Muscle of leg (tissue), 3 donors: ENCODE measurements at regions not wholly inside any gene's neighbourhood (a gene's known extent, or its start where the extent isn't known, plus 50 kb on each side); places are given as distances from the start of the nearest gene placed in this dataset.
A peak's percentile ranks its signal among the peaks of the same experiment; 100 is the strongest.

Source experiments
- DNase-seq: peaks from one replicate; pipeline ENCODE4 v3.0.0; 2013
- H3K27ac ChIP-seq: one replicate; pipeline ENCODE4 v1.5.1; 2013; ENCODE audit warnings: mild to moderate bottlenecking, low read length, control low read depth
- H3K27me3 ChIP-seq: one replicate; pipeline ENCODE4 v1.6.1; 2013; ENCODE audit warnings: low read length; ENCODE audit not compliant: control insufficient read depth, insufficient read depth
- H3K36me3 ChIP-seq: one replicate; pipeline ENCODE4 v1.6.1; 2013; ENCODE audit warnings: low read length; ENCODE audit not compliant: control insufficient read depth, insufficient read depth
- H3K4me1 ChIP-seq: one replicate; pipeline ENCODE4 v1.6.1; 2013; ENCODE audit warnings: low read length; ENCODE audit not compliant: control insufficient read depth, insufficient read depth
- H3K4me3 ChIP-seq: one replicate; pipeline ENCODE4 v1.5.1; 2013; ENCODE audit warnings: low read length, control low read depth
- H3K9me3 ChIP-seq: replicated peaks from 2 replicates; pipeline ENCODE4 v1.6.1; 2013; ENCODE audit warnings: low read depth, low read length; ENCODE audit not compliant: control insufficient read depth
- WGBS: methylation state at CpG from one replicate; pipeline ENCODE4 v1.1.5; 2013; ENCODE audit warnings: missing lambda C conversion rate; ENCODE audit not compliant: insufficient coverage; 5-methylcytosine and 5-hydroxymethylcytosine counted together

DNA sequence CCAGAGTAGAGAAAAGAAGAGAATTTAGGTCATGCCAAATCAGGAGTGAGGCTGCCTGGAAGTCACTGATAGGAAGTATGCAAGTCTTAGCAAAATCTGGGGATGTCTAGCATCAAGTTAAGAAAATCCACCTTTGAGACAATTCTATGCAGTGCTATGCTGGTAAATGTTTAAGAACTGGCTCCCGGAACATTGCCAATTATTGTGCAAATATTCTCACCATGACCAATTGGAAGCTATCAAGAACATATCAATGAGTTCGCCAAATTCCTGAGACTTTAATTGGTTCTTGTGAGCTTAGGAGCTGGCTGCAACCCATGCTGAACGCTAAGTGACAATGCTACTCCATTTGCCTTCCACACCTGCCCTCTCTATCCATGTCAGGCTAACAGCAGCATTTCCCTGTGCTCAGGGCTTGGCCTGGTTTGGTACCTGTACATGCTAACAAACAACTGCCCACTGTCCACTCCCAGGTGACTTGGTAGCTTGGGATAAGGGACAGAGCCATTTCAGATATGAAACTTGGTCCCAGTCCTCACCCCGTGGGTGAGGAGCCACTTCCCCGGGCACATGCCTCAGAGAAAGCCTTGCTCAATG, 172.9 kb upstream of the KLHL29 start:
- no peak for DNase-seq
- Histone ChIP-seq H3K27me3 (no peaks in the 10 kb centered on the region), H3K36me3 (no peaks in the 10 kb centered on the region), H3K9me3 (no peaks in the 10 kb centered on the region), H3K27ac (no peak overlapping the region), H3K4me3 (no peak overlapping the region), H3K4me1 (no peaks in the 10 kb centered on the region)
- WGBS: 79% methylated on average over 4 of the region's 5 CpGs

DNA sequence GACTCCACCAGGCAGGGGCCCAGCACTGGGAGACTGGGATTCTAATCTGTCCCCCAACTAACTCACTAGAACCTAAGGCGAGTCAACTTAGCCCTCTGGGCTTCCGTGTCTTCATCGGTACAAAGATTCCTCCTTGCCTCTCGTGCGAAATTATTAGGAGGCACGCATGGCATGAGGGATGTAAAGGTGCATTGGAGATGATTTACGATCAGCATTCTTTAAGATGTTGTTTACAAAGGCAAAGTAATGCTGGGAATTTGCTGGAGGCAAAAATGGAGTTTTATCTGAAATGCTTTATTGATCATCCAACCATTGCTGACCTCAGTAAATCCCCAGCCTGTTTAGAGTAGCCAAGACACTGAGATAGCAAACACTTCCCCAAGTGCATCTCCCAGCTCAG, 171.8 kb upstream of the KLHL29 start:
- Histone ChIP-seq H3K27ac (no peak overlapping the region), H3K9me3 (no peaks in the 10 kb centered on the region), H3K27me3 (no peaks in the 10 kb centered on the region), H3K4me1 (no peaks in the 10 kb centered on the region), H3K36me3 (no peaks in the 10 kb centered on the region), H3K4me3 (no peak overlapping the region)
- no peak for DNase-seq
- 87% methylated on average over 5 of the region's 7 CpGs for WGBS

GRCh38 chr2:23215016-23215415, 170.0 kb upstream of the KLHL29 start:
- Histone ChIP-seq H3K36me3 (no peaks in the 10 kb centered on the region), H3K4me3 (no peak overlapping the region), H3K4me1 (no peaks in the 10 kb centered on the region), H3K27ac (no peak overlapping the region), H3K27me3 (no peaks in the 10 kb centered on the region), H3K9me3 (no peaks in the 10 kb centered on the region)
- no CpG with 5 or more reads among the region's 3 CpGs for WGBS
- no peak for DNase-seq

DNA sequence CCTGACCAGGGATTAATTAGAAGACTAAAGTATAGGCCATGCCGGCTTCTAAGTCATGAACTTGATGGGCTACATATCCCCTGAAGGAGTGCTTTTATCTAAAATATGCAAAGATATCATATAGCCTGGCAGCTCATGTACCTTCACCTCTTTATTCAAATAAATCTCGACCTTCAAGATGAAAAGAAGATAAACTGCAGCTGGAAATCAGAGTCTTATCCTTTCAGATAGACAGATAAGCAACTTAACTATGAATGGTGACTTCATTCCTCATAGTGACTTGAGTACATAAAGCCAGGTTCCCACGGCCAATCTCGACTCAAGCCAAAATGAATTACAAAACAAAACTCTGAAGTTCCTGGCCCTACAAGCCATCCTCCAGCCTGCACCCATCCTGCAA, 165.3 kb upstream of the KLHL29 start:
- WGBS: no CpG with 5 or more reads among the region's 4 CpGs
- peak; percentile 28 for DNase-seq

DNA sequence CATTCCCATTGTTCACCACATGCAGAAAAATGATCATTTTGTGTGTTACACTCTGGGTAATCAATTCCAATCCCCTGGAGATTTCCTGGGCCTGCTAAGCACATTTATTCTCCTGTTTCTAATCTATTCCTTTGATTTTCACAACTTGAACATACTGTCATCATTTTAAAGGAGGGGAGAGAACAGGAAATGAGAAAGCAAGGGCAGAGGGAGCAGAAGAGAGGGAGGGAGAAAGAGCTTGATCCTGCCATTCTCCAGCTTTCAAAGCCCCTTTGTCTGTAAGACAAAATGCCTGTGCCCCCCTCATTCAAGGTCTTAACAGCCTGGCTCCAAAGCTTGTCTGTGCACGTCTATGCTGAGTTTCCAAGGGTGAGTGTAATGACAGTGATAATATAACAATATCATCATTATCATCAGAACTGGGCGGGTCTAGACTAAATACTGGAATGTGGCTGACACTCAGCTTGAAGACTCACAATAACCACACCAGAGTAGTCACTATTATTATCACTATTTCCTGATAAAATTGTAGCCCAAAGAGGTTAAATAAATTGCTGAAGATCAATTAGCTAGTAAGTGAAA, 164.4 kb upstream of the KLHL29 start:
- no peak overlapping the region for H3K4me3 ChIP-seq
- H3K9me3 ChIP-seq: no peaks in the 10 kb centered on the region
- H3K27ac ChIP-seq: no peak overlapping the region
- H3K27me3 ChIP-seq: no peaks in the 10 kb centered on the region
- no peak for DNase-seq
- H3K4me1 ChIP-seq: no peaks in the 10 kb centered on the region
- no peaks in the 10 kb centered on the region for H3K36me3 ChIP-seq
- WGBS: no CpG with 5 or more reads among the region's 2 CpGs

More for the DNA sequence above, 165.3 kb upstream of the KLHL29 start:
- Histone ChIP-seq H3K4me3 (no peak overlapping the region), H3K27ac (no peak overlapping the region), H3K36me3 (no peaks in the 10 kb centered on the region), H3K27me3 (no peaks in the 10 kb centered on the region), H3K4me1 (no peaks in the 10 kb centered on the region), H3K9me3 (no peaks in the 10 kb centered on the region)

DNA sequence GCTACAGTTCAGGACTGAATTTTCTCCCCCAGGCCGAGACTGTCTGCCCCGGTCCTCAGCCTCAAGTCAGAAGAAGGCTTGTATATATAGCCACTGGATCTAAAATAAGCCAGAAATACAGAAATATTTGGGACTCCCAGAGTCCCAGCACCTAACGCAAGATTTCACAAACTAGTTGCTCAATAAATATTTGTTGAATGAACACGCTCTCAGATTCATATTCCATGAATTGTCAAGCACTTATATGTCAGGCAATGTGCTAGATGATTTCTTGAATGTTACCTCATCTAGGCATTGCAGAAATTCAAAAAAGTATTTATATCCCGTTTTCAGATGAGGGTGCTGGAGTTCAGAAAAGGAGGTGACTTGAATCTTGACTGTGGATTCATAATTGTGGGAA, 163.7 kb upstream of the KLHL29 start:
- H3K27me3 ChIP-seq: no peaks in the 10 kb centered on the region
- no peaks in the 10 kb centered on the region for H3K4me1 ChIP-seq
- no peak overlapping the region for H3K27ac ChIP-seq
- H3K4me3 ChIP-seq: no peak overlapping the region
- DNase-seq: no peak
- H3K9me3 ChIP-seq: no peaks in the 10 kb centered on the region
- WGBS: no CpG with 5 or more reads among the region's 5 CpGs
- no peaks in the 10 kb centered on the region for H3K36me3 ChIP-seq

DNA sequence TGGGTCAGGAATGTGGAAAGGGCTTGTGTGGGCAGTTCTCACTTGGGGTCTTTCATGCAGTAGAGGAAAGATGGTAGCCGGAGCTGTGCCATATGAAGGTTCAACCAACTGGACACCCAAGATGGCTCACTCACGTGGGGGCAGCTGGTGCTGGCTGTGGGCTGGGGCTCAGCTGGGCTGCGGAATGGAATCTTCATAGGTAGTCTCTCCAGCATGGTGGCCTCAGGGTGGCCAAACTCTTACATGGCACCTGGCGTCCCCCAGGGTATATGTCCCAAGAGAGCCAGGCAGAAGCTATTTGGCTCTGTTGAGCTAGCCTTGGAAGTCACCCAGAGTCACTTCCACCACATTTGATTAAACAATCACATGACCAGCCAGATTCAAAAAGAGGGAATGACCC, 163.1 kb upstream of the KLHL29 start:
- no peaks in the 10 kb centered on the region for H3K4me1 ChIP-seq
- WGBS: 97% methylated on average over 3 of the region's 4 CpGs
- H3K4me3 ChIP-seq: no peak overlapping the region
- no peak overlapping the region for H3K27ac ChIP-seq
- DNase-seq: no peak
- no peaks in the 10 kb centered on the region for H3K36me3 ChIP-seq
- H3K27me3 ChIP-seq: no peaks in the 10 kb centered on the region
- no peaks in the 10 kb centered on the region for H3K9me3 ChIP-seq

- Histone ChIP-seq H3K27ac (no peak overlapping the region), H3K4me1 (peaks cover 4% of the 10 kb centered on the region), H3K36me3 (no peaks in the 10 kb centered on the region), H3K4me3 (no peak overlapping the region), H3K27me3 (no peaks in the 10 kb centered on the region), H3K9me3 (no peaks in the 10 kb centered on the region)
- no peak for DNase-seq
- WGBS: 85% methylated on average over 6 of the region's 8 CpGs
These were observed 154.1 kb upstream of the KLHL29 start for GRCh38 chr2:23230885-23231284.

GRCh38 chr2:23231865-23232264, 153.1 kb upstream of the KLHL29 start:
- Histone ChIP-seq H3K4me1 (peaks cover 4% of the 10 kb centered on the region), H3K36me3 (no peaks in the 10 kb centered on the region), H3K27me3 (no peaks in the 10 kb centered on the region), H3K9me3 (no peaks in the 10 kb centered on the region), H3K27ac (no peak overlapping the region), H3K4me3 (no peak overlapping the region)
- WGBS: 88% methylated on average over 7 of the region's 7 CpGs
- no peak for DNase-seq

DNA sequence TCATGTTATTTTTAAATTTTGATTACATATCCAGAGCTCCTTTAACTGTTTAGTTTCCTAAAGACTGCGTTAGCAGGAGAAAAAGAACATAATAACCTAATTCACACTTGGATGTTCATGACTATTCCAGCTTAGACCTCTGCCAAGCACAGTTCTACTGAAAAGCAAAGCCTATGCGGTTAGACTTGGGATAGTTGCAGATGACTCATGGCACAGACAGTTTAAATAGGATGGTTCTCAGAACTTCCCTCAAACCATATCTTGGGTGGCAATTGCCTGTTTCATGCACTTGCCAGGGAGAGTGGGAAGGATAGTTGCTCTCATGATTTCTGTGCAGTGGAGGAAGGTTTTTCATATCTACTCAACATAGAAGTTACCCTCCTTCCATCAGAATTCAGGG, 149.7 kb upstream of the KLHL29 start:
- Histone ChIP-seq H3K4me1 (peaks cover 4% of the 10 kb centered on the region), H3K9me3 (no peaks in the 10 kb centered on the region), H3K27ac (no peak overlapping the region), H3K4me3 (no peak overlapping the region), H3K36me3 (no peaks in the 10 kb centered on the region), H3K27me3 (no peaks in the 10 kb centered on the region)
- DNase-seq: no peak
- WGBS: no CpG with 5 or more reads among the region's 2 CpGs

- Histone ChIP-seq H3K4me1 (peaks cover 8% of the 10 kb centered on the region), H3K4me3 (no peak overlapping the region), H3K9me3 (no peaks in the 10 kb centered on the region), H3K27me3 (no peaks in the 10 kb centered on the region), H3K36me3 (no peaks in the 10 kb centered on the region), H3K27ac (no peak overlapping the region)
- WGBS: 17% methylated on average over 1 of the region's 6 CpGs
- peak; percentile 91 for DNase-seq
These were observed 149.2 kb upstream of the KLHL29 start for GRCh38 chr2:23235736-23236135.
